Activated CD4-positive, alpha-beta T cell treated with anti-CD3 and anti-CD28 coated beads, Interleukin-2, amount 50 U/mL, for 24 hours (primary cell): ENCODE measurements at regions not wholly inside any gene's neighbourhood (a gene's known extent, or its start where the extent isn't known, plus 50 kb on each side); places are given as distances from the start of the nearest gene placed in this dataset.
"Not testable (repeated sequence)": the region's sequence is repeated elsewhere in the genome, so short reads cannot be mapped to it uniquely, and the experiment has no call there.

Source experiments
- DNase-seq, 2 donors: peaks; one replicate each; pipeline ENCODE4 v3.0.0-alpha.2; 2020; ENCODE audit warnings: low read depth in 1 of 2, low spot score in 1 of 2

DNA sequence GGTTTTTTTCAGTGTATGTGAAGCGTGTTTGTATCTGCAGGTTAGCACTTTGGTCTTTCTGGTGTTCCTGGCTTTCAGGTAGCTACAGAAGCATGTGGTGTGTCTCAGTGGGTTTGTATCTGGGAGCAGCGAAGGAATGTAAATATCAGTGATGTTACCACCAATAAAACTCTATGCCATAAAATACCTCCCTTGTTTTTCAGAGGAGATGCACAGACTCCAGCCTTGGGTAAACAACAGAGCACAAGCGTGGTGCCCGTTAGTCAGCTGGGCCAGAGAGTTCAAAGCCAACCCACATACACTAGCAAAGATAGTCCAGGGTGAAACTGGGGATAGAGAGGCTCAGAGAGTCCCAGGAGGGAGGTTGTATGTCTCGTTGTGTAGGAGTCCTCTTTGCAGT, 393.8 kb downstream of the SMOC2 start:
- DNase-seq: no peak

DNA sequence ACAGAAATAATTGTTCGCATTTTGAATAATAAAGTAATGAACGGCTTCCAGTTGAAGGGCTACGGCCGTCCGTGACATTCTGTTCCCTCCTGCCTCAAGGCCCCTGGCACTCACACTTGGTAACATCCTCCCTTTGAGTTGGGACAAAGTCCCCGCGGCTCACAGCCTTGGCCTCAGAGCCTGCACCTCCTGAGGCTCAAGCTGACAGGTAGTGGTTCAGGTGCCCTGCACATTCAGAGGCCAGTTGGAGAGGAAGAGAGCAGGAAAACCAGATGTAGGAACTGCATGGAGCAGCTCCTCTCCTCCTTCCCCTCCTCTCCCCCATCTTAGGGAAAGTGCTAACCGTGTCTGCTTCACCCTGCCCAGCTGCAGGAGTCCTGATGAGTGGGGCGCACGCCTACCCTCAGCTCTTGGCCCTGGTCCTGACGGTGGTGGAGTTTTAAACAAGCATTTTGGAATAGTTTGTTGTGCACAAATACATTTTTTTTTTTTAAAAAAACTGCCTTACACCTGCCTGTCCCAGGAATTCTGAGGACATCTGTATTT, 393.1 kb downstream of the SMOC2 start:
- DNase-seq: no peak

DNA sequence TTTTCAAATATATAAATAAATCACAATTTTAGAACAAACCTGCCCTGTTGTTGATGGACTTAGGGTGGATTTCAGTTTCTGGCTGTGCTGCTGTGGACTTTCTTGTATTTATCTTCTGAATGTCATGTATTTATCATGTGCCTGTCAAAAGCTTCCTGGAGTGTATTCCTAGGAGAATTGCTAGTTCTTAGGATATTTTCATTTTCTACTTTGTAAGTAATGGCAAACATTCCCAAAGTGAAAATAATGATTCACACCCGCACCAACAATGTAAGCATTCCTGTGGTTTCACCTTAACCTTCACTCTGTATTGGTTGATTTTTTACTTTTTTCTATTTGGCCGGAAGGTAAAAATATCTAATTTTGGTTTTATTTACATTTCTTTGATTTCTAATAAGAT, 387.8 kb downstream of the SMOC2 start:
- no peak for DNase-seq

DNA sequence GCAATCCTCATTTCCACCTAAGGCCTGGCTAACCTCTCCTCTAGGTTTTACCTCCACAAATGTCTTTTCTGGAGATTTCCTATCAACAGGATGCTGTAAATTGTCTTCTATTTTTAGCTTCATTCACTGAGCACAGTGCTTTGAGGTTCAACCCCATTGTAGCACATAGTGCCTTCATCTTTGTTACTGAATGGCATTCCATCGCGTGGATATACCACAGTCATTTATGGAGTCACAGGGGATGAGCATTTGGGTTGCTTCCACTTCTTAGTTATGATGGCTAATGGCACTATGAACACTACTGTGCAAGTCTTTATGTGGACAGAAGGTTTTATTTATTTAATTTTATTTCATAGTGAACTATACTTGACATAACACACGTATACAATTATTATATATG, 387.1 kb downstream of the SMOC2 start:
- no peak for DNase-seq

DNA sequence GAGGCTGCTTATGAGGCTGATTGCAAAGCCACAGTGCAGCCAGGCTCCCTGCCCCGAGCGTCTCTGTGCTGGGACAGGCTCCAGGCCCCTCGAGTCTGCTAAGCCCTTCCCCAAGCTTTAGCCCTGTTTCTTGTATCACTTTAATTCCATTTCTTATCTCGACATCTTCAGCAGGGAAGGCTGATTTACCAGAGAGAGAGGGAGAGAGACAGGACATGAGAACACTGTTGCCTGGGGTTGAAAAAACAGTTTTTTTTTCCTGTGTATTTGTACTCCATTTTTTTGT, 386.5 kb downstream of the SMOC2 start:
- DNase-seq: no peak

DNA sequence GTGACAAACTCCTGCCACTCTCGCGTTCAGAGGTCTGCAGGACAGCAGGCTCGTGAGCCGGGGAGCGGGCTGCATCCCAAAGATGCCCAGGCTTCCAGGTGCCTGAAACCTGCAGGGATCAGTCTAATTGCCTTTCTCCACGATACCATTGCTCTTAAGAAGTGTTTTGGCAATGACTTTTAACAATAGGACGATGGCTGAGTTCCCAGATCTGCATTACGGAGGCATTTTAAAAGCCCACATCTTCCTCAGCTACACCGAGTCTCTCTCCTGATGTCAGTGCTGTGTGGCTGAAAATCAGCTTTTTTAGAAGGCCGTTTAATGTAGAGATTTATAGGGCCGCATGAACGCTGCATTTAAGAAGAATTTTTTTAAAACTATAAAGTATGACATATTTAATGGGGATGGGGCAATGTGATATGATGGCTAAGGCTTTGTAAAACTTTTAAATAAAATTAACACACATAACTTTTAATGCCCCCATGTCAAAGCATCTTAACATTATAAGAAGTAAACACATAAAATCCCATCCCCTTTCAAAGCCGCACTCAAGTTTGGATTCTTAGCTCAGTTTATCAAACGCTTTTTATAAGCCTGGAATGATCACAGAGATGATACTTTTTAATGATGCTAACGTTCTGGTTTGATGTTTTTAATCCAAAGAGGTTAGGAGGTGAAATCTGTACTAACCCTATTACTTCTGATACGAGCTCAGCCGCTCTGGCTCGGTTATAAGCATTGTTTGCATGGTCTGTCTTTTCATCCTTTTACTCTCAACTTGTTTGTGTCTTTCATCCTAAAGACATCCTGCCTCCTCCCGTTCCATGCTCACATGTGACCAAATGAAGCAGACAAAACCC, 386.0 kb downstream of the SMOC2 start:
- DNase-seq: no peak

DNA sequence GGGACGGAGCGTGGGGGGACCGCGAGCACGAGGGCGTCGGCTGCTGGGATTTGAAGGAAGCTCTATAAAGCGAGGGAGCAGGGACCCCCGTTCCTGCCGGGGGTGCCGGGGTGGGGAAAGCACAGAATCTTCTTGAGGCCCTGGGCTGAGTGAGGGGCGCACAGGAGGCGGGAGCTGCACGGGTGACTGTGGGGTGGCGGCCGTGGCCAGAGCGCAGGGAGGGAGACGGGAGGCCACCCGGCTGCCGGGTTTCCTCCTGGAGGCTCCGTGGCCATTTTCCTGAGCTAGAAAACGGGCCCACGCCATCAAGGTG, 385.1 kb downstream of the SMOC2 start:
- no peak for DNase-seq

DNA sequence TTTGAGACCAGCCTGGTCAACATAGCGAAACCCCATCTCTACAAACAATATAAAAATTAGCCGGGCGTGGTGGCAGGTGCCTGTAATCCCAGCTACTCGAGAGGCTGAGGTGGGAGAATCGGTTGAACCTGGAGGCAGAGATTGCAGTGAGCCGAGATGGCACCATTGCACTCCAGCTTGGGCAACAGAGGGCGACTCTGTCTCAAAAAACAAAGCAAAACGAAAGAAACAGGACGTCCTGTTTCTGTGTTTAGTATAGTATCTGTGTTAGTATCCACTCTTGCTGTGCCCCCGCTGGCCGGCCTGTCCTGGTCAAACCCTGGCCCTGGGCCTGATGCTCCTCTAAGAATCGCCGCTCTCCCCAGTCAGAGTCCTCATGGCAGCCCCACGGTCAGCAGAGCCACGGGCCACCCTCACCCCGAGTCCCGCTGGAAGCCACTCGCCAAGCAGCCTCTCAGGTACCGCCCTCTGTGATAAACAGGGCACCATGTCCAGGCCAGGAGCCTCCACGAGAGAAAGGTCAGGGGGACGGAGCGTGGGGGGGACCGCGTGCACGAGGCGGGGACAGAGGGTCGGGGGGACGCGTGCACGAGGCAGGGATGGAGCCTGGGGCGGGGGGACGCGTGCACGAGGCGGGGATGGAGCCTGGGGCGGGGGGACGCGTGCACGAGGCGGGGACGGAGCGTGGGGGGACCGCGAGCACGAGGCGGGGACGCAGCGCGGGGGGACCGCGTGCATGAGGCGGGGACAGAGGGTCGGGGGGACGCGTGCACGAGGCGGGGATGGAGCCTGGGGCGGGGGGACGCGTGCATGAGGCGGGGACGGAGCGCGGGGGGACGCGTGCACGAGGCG, 384.5 kb downstream of the SMOC2 start:
- no peak for DNase-seq

DNA sequence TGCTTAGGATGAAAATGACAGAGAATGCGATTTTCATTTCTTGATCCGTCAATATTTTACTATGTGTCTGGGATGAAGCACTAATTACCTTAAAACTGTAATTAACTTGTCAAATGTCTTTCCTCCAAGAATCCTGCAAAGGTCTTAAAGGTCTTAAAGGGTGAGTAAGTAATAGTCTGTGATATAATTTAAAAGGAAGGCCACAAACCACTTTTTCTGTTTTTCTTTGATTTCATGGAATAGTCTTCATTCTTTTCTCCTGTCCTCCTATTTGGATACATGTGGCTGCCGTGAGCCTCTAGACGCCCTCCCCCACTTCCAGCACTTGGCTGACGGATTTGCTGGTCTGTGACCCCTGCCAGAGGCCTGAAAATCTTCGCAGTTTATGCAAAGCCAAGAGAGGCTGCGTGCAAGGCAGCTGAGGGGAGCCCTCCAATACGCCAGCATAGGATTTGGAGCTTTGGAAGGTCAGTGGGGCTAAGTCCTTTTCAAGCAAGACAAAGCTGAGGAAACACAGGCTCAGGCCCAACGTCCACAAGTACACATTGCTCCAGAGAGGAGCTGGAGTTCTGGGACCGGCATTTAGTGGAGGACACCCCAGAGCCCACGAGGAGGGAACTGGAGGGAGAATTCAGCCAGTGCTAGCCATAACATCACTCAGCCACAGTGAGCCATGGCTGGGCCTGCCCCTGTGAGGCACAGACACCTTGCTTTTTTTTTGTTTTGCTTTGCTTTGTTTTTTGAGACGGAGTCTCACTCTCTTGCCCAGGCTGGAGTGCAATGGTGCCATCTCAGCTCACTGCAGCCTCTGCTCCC, 382.6 kb downstream of the SMOC2 start:
- no peak for DNase-seq

DNA sequence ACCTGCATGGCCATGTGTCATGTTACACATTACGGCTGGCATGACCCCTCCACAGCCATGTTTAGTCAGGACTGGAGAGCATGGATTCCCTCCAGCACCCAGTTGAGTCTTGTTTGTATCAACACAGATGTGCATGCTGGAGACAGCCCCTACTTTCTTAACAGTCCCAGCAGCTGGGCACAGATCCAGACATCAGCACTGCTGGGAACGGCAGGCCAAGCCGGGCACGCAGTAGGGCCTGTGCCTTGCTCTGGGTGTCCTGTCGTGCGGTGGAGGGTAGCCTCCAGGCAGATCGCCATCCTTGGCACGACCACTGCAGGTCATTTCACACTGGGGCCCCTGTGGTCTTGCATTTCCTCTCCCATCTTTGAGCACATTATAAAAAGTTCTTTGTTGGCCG, 381.4 kb downstream of the SMOC2 start:
- no peak for DNase-seq

DNA sequence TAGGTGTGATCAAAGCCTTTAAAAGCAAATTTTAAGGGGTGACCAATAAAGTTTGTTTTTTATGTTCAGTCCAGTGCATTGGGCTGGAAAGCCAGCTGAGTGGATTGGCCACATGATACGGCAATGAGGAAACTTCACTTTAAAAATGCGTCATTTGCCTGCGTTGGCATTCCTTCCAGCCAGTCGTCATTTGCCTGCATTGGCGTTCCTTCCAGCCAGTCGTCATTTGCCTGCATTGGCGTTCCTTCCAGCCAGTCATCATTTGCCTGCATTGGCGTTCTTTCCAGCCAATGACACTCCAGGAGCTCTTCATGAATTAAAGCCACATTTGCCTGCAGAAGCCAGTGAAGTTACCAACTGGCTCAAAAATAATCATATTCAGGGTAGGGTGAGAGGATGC, 378.6 kb downstream of the SMOC2 start:
- no peak for DNase-seq

DNA sequence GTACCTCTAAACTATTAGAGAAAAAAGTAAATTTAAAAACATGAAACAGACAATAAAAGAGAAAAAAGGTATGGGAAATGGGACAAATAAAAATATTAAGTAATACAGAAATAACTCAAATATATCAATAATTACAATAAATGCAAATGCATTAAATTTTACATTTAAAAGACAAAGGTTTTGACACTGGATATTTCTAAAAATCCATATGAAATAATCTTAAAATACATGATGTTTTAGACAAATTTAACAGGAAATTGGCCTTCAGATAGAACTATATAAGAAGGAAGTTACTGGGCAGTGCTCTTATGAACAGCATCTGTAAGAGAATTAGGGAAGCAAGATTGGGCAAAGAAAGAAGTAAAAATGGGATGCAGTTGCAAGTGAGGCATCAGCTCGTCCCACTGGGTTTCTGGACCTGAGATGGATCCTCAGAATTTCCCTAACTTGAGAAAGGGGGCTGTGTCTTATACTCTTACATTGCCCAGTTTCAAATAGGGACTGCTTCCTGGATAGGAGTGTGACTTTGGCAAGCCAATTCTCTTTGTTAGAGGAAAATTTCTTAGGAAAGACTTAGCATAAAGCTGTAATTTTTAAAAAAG, 376.7 kb downstream of the SMOC2 start:
- no peak for DNase-seq

DNA sequence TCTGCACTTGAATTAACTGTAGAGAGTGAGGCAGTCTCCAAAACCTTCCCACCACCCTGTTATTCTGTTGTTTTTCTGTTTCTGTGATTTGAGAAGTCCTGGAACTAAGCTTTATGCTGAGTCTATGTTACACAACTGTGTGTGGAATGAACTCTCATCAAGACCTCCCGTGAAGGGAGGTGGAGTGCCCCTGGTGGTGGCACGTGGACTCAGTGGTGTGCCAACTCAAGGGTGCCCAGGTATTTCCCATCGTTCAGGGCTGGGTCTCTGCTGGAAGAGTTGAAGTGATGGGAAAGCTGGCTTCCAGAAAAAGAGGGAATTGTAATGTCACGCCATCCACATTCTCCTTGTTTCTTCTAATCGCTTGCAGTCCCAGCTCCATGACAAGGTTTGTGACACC, 374.2 kb downstream of the SMOC2 start:
- DNase-seq: no peak

DNA sequence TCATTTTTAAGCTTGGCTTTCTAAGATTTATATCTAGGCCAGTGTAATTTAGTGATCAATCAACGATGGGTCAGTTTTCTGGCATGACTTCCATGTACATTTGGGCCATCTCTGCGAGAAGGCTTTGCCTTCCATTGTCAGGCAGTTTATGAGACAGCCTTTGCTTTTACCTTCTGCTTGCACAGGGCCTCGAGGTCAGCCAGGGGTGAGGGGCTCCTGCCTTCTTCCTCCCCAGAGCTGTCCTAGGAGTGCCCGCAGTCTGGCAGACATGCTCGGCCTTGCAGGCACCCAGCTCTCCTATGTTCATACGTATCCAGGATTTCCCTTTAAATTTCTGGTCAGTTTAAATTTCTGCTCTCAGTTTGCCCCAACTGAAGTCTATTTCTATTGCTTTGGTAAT, 367.2 kb downstream of the SMOC2 start:
- DNase-seq: no peak

DNA sequence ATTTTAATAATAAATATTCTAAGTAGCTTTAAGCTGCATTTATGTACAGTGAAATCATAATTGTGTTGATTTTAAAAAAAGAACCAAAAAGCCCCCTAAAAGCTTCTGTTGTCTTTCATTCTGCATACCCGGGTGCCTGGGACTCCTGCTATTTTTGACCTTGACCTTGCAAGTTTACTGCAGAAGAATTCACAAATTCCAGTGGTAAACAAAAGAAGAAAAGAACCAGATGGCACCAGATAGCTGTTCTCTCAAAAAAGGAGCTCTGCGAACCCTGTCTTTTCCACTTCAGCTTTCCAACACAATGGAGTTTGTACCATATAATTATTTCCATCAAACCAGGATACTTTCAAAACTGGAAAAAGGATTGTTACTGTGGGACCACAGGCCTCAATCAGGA, 363.3 kb downstream of the SMOC2 start:
- no peak for DNase-seq

DNA sequence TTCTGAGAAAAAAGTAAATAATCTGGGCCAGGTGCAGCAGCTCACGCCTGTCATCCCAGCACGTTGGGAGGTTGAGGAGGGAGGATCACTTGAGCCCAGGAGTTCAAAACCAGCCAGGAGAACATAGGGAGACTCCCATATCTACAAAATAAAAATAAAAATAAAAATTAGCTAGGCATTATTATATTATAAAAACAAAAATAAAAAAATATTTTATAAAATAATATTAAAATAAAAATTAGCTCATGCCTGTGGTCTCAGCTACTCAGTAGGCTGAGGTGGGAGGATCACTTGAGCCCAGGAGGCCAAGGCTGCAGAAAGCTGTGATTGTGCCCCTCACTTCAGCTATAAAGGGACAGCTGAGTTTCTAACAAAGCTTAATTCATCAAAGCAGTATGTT, 362.9 kb downstream of the SMOC2 start:
- DNase-seq: no peak

DNA sequence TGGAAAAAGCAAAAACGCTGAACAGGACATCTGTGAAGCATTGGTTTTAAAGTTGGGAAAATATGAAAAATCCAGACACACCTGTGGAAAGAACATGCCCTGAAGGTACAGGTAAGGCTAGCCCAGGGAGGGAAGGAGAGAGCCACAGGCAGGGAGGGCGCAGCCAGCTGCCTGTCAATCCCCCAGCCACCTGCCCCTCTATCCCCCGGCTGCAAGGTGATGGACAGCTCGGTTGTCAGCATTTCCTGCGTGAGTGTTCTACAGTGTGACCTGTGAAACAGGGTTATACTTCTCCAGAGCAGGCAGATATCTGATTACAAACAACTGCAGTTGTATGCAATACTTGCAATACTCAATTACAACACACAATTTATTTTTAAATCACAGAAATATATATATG, 358.1 kb downstream of the SMOC2 start:
- DNase-seq: no peak

DNA sequence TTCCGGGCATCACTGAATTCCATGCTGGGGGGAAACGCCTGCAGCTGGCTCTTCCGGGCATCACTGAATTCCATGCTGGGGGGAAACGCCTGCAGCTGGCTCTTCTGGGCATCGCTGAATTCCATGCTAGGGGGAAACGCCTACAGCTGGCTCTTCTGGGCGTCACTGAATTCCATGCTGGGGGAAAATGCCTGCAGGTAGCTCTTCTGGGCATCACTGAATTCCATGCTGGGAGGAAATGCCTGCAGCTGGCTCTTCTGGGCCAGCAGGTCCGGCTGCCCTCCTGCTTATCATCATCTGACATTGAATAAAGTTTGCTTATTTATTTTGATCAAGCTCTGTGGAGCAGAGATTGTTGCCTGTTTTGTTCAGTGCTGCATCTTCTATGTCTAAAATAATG, 355.1 kb downstream of the SMOC2 start:
- no peak for DNase-seq

DNA sequence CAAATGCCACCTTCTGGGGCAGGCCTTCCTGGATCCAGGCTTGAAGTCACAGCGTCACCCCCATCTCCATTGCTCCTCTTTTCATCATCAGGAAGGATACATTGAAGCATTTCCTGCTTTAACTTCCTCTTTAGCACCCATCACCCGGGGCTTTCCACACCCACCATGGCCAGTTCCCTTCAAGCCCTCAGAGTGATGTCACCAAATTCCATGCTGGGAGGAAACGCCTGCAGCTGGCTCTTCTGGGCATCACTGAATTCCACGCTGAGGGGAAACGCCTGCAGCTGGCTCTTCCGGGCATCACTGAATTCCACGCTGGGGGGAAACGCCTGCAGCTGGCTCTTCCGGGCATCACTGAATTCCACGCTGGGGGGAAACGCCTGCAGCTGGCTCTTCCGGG, 354.6 kb downstream of the SMOC2 start:
- not testable (repeated sequence) for DNase-seq

DNA sequence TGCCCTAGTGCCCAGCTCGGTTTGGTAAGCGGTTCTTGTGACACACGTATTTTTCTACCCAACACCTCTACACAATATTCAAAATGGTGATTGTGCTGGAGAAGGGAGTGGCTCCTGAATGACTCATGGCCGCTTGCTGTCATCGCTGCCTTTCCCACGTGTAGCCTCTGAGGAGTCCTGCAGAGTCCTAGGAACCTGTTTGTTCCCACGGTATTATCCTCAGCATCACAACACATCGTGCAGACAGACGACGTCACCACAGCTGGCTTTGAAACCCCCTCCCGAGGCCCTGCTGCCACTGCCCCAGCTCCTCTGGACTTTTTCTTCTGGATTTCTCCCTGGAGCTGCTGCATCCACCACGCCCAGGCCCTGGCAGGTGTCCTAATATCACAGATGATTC, 353.5 kb downstream of the SMOC2 start:
- DNase-seq: no peak

DNA sequence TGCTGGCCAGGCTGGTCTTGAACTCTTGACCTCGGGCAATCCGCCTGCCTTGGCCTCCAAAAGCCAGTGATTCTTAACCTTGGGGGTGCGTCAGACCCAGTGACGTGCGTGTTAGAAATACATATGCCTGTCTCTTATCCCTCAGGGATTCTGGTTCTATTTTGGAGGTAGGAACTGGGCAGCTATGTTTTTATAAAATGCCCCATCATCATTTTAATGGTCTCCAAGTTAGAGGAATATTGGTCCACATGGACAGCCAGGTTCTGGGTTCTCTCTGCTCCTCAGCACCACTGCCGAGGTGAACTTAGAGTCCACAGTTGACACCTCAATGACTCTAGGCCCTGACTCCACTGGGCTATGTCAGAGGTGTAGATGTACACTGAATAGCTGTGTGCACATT, 352.7 kb downstream of the SMOC2 start:
- no peak for DNase-seq
